ENCODE measurements at regions not wholly inside any gene's neighbourhood (a gene's known extent, or its start where the extent isn't known, plus 50 kb on each side); places are given as distances from the start of the nearest gene placed in this dataset.
"Not testable (repeated sequence)": the region's sequence is repeated elsewhere in the genome, so short reads cannot be mapped to it uniquely, and the experiment has no call there.

DNA sequence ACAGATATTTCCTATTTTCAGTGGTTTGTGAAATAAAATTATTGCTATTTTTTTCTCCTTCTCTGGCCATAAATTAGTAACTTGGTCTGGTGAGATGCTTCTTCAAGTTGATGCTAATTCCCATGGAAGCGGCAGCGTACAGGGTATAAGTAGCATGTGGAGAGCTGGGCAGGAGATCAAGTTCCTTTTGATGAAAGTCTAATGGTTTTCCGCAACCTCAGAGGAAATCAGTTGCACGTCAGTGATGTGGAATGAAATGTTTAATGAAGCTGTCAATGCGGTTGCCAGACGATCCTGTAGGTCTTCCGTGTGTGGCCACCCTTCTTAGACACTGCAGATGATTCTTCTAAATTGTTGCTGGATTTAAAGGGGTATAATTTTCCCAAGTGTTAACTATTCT, 236.4 kb upstream of the GRM3 start (continued):
- TF ChIP-seq, protein P1, sequence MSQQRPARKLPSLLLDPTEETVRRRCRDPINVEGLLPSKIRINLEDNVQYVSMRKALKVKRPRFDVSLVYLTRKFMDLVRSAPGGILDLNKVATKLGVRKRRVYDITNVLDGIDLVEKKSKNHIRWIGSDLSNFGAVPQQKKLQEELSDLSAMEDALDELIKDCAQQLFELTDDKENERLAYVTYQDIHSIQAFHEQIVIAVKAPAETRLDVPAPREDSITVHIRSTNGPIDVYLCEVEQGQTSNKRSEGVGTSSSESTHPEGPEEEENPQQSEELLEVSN (IDR thresholded peaks at IDR 0.05; ENCODE audit: borderline replicate concordance, low read depth), result no peak
- TF ChIP-seq KDM5A (IDR thresholded peaks at IDR 0.05) (no peak), CHD4 (IDR thresholded peaks at IDR 0.05; ENCODE audit: borderline replicate concordance) (no peak), HDAC2 (IDR thresholded peaks at IDR 0.05) (no peak), RNF2 (IDR thresholded peaks at IDR 0.05; ENCODE audit: borderline replicate concordance, low read depth) (no peak), FOSB (CRISPR knock-in tag; IDR thresholded peaks at IDR 0.05) (no peak), RCOR1 (IDR thresholded peaks at IDR 0.05; ENCODE audit: low read depth, low read length) (no peak)
- TF ChIP-seq, protein P2, sequence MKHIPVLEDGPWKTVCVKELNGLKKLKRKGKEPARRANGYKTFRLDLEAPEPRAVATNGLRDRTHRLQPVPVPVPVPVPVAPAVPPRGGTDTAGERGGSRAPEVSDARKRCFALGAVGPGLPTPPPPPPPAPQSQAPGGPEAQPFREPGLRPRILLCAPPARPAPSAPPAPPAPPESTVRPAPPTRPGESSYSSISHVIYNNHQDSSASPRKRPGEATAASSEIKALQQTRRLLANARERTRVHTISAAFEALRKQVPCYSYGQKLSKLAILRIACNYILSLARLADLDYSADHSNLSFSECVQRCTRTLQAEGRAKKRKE (CRISPR knock-in tag; IDR thresholded peaks at IDR 0.05; ENCODE audit: low read depth), result no peak

DNA sequence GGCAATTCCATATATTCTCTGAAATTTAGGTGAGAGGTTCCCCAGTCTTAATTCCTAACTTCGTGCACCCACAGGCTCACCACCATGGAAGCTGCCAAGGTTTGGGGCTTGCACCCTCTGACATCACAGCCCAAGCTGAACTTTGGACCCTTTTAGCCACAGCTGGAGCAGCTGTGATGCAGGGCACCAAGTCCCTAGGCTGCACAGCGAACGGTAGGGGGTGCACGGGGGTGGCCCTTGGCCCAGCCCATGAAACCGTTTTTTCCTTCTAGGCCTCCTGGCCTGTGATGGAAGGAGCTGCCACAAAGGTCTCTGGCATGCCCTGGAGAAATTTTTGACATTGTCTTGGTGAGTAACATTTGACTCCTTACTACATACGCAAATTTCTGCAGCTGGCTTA, 251.9 kb upstream of the GRM3 start:
- ChIA-PET POLR2A (no interaction called here), CTCF (no interaction called here)
- no peak for DNase-seq (ENCODE audit: low read depth in 1 of 2, low spot score in 1 of 2)
- no peak overlapping the region for H3K27ac ChIP-seq
- no peak overlapping the region for H3K4me3 ChIP-seq
- no peak overlapping the region for H3K4me2 ChIP-seq
- ATAC-seq, result no peak
- H3K9me3 ChIP-seq, result no peaks in the 10 kb centered on the region
- TF ChIP-seq KDM5A (IDR thresholded peaks at IDR 0.05) (no peak), HOXA7 (CRISPR knock-in tag; IDR thresholded peaks at IDR 0.05) (no peak), PHF8 (IDR thresholded peaks at IDR 0.05; ENCODE audit: borderline replicate concordance, low read depth) (no peak), TFCP2L1 (CRISPR knock-in tag; IDR thresholded peaks at IDR 0.05) (no peak)
- FAIRE-seq, result no peak
- WGBS (ENCODE audit: missing lambda C conversion rate), result 0% methylated on average over 2 of the region's 6 CpGs
- H3K4me1 ChIP-seq, result no peaks in the 10 kb centered on the region

DNA sequence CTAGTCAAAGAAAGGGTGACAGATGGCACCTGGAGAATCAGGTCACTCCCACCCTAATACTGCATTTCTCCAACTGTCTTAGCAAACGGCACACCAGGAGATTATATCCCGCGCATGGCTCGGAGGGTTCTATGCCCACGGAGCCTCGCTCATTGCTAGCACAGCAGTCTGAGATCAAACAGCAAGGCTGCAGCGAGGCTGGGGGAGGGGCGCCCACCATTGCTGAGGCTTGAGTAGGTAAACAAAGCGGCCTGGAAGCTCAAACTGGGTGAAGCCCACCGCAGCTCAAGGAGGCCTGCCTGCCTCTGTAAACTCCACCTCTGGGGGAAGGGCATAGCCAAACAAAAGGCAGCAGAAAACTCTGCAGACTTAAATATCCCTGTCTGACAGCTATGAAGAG, 268.1 kb upstream of the GRM3 start:
- CTCF ChIA-PET; H3K4me1 ChIP-seq; H3K4me2 ChIP-seq; DNase-seq (ENCODE audit: low read depth in 1 of 2, low spot score in 1 of 2); H3K27ac ChIP-seq; H3K9me3 ChIP-seq; FAIRE-seq; ATAC-seq; POLR2A ChIA-PET; H3K4me3 ChIP-seq: not testable (repeated sequence)
- WGBS (ENCODE audit: missing lambda C conversion rate), result 9% methylated on average over 8 of the region's 10 CpGs

DNA sequence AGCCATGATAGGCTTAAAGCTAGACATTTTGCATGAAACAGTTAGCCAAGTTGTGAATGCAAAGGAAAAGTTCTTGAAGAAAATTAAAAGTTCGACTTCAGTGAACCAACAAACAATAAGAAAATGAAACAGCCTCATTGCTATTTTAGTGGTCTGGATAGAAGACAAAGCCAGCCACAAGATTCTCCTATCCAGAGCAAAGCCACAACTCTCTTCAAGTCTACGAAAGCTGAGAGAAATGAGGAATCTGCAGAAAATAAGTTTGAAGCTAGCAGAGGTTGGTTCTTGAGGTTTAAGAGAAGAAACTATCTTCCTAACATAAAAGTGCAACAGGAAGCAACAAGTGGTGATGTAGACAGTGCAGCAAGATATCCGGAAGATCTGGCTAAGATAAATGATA, 271.4 kb upstream of the GRM3 start:
- Histone ChIP-seq H3K9me3 (no peaks in the 10 kb centered on the region; the same call in 2 of the 3 replicates), H3K4me2 (no peak overlapping the region), H3K27ac (no peak overlapping the region), H3K4me3 (no peak overlapping the region), H3K4me1 (no peaks in the 10 kb centered on the region)
- no peak for ATAC-seq
- WGBS (ENCODE audit: missing lambda C conversion rate), result 6% methylated on average over 3 of the region's 3 CpGs
- DNase-seq (ENCODE audit: low read depth in 1 of 2, low spot score in 1 of 2), result no peak
- ChIA-PET CTCF (no interaction called here), POLR2A (no interaction called here)
- TF ChIP-seq, protein P3, sequence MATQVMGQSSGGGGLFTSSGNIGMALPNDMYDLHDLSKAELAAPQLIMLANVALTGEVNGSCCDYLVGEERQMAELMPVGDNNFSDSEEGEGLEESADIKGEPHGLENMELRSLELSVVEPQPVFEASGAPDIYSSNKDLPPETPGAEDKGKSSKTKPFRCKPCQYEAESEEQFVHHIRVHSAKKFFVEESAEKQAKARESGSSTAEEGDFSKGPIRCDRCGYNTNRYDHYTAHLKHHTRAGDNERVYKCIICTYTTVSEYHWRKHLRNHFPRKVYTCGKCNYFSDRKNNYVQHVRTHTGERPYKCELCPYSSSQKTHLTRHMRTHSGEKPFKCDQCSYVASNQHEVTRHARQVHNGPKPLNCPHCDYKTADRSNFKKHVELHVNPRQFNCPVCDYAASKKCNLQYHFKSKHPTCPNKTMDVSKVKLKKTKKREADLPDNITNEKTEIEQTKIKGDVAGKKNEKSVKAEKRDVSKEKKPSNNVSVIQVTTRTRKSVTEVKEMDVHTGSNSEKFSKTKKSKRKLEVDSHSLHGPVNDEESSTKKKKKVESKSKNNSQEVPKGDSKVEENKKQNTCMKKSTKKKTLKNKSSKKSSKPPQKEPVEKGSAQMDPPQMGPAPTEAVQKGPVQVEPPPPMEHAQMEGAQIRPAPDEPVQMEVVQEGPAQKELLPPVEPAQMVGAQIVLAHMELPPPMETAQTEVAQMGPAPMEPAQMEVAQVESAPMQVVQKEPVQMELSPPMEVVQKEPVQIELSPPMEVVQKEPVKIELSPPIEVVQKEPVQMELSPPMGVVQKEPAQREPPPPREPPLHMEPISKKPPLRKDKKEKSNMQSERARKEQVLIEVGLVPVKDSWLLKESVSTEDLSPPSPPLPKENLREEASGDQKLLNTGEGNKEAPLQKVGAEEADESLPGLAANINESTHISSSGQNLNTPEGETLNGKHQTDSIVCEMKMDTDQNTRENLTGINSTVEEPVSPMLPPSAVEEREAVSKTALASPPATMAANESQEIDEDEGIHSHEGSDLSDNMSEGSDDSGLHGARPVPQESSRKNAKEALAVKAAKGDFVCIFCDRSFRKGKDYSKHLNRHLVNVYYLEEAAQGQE (IDR thresholded peaks at IDR 0.05), result no peak
- TF ChIP-seq, protein P1 (IDR thresholded peaks at IDR 0.05; ENCODE audit: borderline replicate concordance, low read depth), result no peak
- TF ChIP-seq CBX2 (IDR thresholded peaks at IDR 0.05; ENCODE audit: borderline replicate concordance, low read depth) (no peak), KDM5A (IDR thresholded peaks at IDR 0.05) (no peak), MAFK (IDR thresholded peaks at IDR 0.05; ENCODE audit: partially characterized antibody) (no peak), SREBF2 (IDR thresholded peaks at IDR 0.05) (no peak), POLR2A (IDR thresholded peaks at IDR 0.05; ENCODE audit: low read length) (no peak), KDM1A (IDR thresholded peaks at IDR 0.05; ENCODE audit: low read depth) (no peak), TP53 (CRISPR knock-in tag; IDR thresholded peaks at IDR 0.05) (no peak)
- TF ChIP-seq, protein P4, sequence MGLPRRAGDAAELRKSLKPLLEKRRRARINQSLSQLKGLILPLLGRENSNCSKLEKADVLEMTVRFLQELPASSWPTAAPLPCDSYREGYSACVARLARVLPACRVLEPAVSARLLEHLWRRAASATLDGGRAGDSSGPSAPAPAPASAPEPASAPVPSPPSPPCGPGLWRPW (IDR thresholded peaks at IDR 0.05), result no peak
- TF ChIP-seq, protein P5, sequence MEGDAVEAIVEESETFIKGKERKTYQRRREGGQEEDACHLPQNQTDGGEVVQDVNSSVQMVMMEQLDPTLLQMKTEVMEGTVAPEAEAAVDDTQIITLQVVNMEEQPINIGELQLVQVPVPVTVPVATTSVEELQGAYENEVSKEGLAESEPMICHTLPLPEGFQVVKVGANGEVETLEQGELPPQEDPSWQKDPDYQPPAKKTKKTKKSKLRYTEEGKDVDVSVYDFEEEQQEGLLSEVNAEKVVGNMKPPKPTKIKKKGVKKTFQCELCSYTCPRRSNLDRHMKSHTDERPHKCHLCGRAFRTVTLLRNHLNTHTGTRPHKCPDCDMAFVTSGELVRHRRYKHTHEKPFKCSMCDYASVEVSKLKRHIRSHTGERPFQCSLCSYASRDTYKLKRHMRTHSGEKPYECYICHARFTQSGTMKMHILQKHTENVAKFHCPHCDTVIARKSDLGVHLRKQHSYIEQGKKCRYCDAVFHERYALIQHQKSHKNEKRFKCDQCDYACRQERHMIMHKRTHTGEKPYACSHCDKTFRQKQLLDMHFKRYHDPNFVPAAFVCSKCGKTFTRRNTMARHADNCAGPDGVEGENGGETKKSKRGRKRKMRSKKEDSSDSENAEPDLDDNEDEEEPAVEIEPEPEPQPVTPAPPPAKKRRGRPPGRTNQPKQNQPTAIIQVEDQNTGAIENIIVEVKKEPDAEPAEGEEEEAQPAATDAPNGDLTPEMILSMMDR (IDR thresholded peaks at IDR 0.05), result no peak
- FAIRE-seq, result no peak

All from A549 (cell line).